ENCODE measurements at regions not wholly inside any gene's neighbourhood (a gene's known extent, or its start where the extent isn't known, plus 50 kb on each side); places are given as distances from the start of the nearest gene placed in this dataset.
"Not testable (repeated sequence)": the region's sequence is repeated elsewhere in the genome, so short reads cannot be mapped to it uniquely, and the experiment has no call there.

DNA sequence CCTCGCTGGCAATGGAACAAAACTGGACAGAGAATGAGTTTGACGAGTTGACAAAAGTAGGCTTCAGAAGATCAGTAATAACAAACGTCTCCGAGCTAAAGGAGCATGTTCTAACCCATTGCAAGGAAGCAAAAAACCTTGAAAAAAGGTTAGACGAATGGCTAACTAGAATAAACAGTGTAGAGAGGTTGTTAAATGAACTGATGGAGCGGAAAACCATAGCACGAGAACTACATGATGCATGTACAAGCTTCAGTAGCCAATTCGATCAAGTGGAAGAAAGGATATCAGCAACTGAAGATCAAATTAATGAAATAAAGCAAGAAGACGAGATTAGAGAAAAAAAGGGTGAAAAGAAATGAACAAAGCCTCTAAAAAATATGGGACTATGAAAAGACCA, 424.0 kb upstream of the DDI1 start:
- TF ChIP-seq SP1 (CRISPR knock-in tag; conservative IDR thresholded peaks at IDR 0.05); CREB1 (CRISPR knock-in tag; IDR thresholded peaks at IDR 0.05); ATF1 (CRISPR knock-in tag; IDR thresholded peaks at IDR 0.05); NR3C1 (CRISPR knock-in tag; conservative IDR thresholded peaks at IDR 0.05; ENCODE audit: low read depth): not testable (repeated sequence)
- TF ChIP-seq, protein P1, sequence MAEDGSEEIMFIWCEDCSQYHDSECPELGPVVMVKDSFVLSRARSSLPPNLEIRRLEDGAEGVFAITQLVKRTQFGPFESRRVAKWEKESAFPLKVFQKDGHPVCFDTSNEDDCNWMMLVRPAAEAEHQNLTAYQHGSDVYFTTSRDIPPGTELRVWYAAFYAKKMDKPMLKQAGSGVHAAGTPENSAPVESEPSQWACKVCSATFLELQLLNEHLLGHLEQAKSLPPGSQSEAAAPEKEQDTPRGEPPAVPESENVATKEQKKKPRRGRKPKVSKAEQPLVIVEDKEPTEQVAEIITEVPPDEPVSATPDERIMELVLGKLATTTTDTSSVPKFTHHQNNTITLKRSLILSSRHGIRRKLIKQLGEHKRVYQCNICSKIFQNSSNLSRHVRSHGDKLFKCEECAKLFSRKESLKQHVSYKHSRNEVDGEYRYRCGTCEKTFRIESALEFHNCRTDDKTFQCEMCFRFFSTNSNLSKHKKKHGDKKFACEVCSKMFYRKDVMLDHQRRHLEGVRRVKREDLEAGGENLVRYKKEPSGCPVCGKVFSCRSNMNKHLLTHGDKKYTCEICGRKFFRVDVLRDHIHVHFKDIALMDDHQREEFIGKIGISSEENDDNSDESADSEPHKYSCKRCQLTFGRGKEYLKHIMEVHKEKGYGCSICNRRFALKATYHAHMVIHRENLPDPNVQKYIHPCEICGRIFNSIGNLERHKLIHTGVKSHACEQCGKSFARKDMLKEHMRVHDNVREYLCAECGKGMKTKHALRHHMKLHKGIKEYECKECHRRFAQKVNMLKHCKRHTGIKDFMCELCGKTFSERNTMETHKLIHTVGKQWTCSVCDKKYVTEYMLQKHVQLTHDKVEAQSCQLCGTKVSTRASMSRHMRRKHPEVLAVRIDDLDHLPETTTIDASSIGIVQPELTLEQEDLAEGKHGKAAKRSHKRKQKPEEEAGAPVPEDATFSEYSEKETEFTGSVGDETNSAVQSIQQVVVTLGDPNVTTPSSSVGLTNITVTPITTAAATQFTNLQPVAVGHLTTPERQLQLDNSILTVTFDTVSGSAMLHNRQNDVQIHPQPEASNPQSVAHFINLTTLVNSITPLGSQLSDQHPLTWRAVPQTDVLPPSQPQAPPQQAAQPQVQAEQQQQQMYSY (CRISPR knock-in tag; IDR thresholded peaks at IDR 0.05): not testable (repeated sequence)
- TF ChIP-seq, protein P2, sequence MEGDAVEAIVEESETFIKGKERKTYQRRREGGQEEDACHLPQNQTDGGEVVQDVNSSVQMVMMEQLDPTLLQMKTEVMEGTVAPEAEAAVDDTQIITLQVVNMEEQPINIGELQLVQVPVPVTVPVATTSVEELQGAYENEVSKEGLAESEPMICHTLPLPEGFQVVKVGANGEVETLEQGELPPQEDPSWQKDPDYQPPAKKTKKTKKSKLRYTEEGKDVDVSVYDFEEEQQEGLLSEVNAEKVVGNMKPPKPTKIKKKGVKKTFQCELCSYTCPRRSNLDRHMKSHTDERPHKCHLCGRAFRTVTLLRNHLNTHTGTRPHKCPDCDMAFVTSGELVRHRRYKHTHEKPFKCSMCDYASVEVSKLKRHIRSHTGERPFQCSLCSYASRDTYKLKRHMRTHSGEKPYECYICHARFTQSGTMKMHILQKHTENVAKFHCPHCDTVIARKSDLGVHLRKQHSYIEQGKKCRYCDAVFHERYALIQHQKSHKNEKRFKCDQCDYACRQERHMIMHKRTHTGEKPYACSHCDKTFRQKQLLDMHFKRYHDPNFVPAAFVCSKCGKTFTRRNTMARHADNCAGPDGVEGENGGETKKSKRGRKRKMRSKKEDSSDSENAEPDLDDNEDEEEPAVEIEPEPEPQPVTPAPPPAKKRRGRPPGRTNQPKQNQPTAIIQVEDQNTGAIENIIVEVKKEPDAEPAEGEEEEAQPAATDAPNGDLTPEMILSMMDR (IDR thresholded peaks at IDR 0.05): not testable (repeated sequence)
- TF ChIP-seq, protein P3, sequence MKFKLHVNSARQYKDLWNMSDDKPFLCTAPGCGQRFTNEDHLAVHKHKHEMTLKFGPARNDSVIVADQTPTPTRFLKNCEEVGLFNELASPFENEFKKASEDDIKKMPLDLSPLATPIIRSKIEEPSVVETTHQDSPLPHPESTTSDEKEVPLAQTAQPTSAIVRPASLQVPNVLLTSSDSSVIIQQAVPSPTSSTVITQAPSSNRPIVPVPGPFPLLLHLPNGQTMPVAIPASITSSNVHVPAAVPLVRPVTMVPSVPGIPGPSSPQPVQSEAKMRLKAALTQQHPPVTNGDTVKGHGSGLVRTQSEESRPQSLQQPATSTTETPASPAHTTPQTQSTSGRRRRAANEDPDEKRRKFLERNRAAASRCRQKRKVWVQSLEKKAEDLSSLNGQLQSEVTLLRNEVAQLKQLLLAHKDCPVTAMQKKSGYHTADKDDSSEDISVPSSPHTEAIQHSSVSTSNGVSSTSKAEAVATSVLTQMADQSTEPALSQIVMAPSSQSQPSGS (CRISPR knock-in tag; IDR thresholded peaks at IDR 0.05; ENCODE audit: borderline replicate concordance, low read depth): not testable (repeated sequence)
- TF ChIP-seq, protein P4, sequence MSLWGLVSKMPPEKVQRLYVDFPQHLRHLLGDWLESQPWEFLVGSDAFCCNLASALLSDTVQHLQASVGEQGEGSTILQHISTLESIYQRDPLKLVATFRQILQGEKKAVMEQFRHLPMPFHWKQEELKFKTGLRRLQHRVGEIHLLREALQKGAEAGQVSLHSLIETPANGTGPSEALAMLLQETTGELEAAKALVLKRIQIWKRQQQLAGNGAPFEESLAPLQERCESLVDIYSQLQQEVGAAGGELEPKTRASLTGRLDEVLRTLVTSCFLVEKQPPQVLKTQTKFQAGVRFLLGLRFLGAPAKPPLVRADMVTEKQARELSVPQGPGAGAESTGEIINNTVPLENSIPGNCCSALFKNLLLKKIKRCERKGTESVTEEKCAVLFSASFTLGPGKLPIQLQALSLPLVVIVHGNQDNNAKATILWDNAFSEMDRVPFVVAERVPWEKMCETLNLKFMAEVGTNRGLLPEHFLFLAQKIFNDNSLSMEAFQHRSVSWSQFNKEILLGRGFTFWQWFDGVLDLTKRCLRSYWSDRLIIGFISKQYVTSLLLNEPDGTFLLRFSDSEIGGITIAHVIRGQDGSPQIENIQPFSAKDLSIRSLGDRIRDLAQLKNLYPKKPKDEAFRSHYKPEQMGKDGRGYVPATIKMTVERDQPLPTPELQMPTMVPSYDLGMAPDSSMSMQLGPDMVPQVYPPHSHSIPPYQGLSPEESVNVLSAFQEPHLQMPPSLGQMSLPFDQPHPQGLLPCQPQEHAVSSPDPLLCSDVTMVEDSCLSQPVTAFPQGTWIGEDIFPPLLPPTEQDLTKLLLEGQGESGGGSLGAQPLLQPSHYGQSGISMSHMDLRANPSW (CRISPR knock-in tag; conservative IDR thresholded peaks at IDR 0.05; ENCODE audit: low read depth): not testable (repeated sequence)
- TF ChIP-seq, protein P5, sequence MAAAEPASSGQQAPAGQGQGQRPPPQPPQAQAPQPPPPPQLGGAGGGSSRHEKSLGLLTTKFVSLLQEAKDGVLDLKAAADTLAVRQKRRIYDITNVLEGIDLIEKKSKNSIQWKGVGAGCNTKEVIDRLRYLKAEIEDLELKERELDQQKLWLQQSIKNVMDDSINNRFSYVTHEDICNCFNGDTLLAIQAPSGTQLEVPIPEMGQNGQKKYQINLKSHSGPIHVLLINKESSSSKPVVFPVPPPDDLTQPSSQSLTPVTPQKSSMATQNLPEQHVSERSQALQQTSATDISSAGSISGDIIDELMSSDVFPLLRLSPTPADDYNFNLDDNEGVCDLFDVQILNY (CRISPR knock-in tag; IDR thresholded peaks at IDR 0.05): not testable (repeated sequence)
- TF ChIP-seq, protein P6, sequence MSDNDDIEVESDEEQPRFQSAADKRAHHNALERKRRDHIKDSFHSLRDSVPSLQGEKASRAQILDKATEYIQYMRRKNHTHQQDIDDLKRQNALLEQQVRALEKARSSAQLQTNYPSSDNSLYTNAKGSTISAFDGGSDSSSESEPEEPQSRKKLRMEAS (CRISPR knock-in tag; IDR thresholded peaks at IDR 0.05): not testable (repeated sequence)
- TF ChIP-seq, protein P7, sequence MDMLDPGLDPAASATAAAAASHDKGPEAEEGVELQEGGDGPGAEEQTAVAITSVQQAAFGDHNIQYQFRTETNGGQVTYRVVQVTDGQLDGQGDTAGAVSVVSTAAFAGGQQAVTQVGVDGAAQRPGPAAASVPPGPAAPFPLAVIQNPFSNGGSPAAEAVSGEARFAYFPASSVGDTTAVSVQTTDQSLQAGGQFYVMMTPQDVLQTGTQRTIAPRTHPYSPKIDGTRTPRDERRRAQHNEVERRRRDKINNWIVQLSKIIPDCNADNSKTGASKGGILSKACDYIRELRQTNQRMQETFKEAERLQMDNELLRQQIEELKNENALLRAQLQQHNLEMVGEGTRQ (CRISPR knock-in tag; IDR thresholded peaks at IDR 0.05): not testable (repeated sequence)
